ENCODE measurements at regions not wholly inside any gene's neighbourhood (a gene's known extent, or its start where the extent isn't known, plus 50 kb on each side); places are given as distances from the start of the nearest gene placed in this dataset.

- Histone ChIP-seq H3K4ac (replicated peaks; ENCODE audit: insufficient read length, low read depth, low read length) (no peak overlapping the region), H3K36me3 (ENCODE audit: control insufficient read depth in 2 of 4, insufficient read depth in 4 of 4, low read length in 3 of 4) (no peaks in the 10 kb centered on the region), H3K79me1 (ENCODE audit: low read depth, low read length) (no peaks in the 10 kb centered on the region), H2BK120ac (replicated peaks; ENCODE audit: low read depth, low read length) (no peak overlapping the region), H3K56ac (replicated peaks; ENCODE audit: insufficient read length, low read depth, low read length) (no peak overlapping the region), H4K8ac (ENCODE audit: extremely low read depth, insufficient read depth, low read length) (no peak overlapping the region), H3K4me1 (replicated peaks in 1 of 4; ENCODE audit: control insufficient read depth in 3 of 4, insufficient read depth in 4 of 4, low read length in 3 of 4) (no peaks in the 10 kb centered on the region), H3K27me3 (replicated peaks in 1 of 4; ENCODE audit: control insufficient read depth in 3 of 4, extremely low read depth in 1 of 4, insufficient read depth in 3 of 4, low read length in 3 of 4) (no peaks in the 10 kb centered on the region), H2AK5ac (ENCODE audit: low read depth, low read length) (no peak overlapping the region), H2BK12ac (ENCODE audit: low read depth, low read length) (no peak overlapping the region), H3K4me3 (ENCODE audit: extremely low read depth in 1 of 4, insufficient read depth in 2 of 4, low read depth in 3 of 4, low read length in 4 of 4) (no peak overlapping the region), H4K5ac (ENCODE audit: insufficient read length, low read depth, low read length) (no peak overlapping the region), H4K91ac (replicated peaks; ENCODE audit: insufficient read length, low read length) (no peak overlapping the region), H4K20me1 (replicated peaks in 1 of 2; ENCODE audit: control insufficient read depth in 1 of 2, insufficient read depth in 2 of 2, low read length in 2 of 2) (no peaks in the 10 kb centered on the region), H3K9ac (replicated peaks in 1 of 4; ENCODE audit: extremely low read depth in 1 of 4, low read depth in 3 of 4, low read length in 3 of 4) (no peak overlapping the region), H3K23ac (ENCODE audit: insufficient read length) (no peak overlapping the region), H2BK15ac (ENCODE audit: low read length) (no peak overlapping the region), H3K79me2 (ENCODE audit: control insufficient read depth in 1 of 2, insufficient read depth in 2 of 2, low read length in 2 of 2) (no peaks in the 10 kb centered on the region), H2AFZ (ENCODE audit: low read length) (no peak overlapping the region), H3K4me2 (ENCODE audit: insufficient read depth in 1 of 2, low read depth in 2 of 2, low read length in 2 of 2) (no peak overlapping the region), H3K27ac (ENCODE audit: low read depth, low read length) (no peak overlapping the region), H2BK5ac (ENCODE audit: low read depth, low read length) (no peak overlapping the region), H3K9me3 (ENCODE audit: insufficient read depth in 2 of 2, low read depth in 1 of 2, low read length in 1 of 2) (no peaks in the 10 kb centered on the region), H2BK20ac (ENCODE audit: low read length) (no peak overlapping the region), H3K14ac (ENCODE audit: insufficient read length) (no peak overlapping the region), H3K18ac (ENCODE audit: extremely low read depth, low read length) (no peak overlapping the region), H3K23me2 (ENCODE audit: low read depth, low read length) (no peaks in the 10 kb centered on the region)
- TF ChIP-seq CTBP2 (IDR thresholded peaks at IDR 0.05; ENCODE audit: borderline replicate concordance, insufficient read depth, insufficient read length, low read length) (no peak), KDM4A (IDR thresholded peaks at IDR 0.05; ENCODE audit: low read depth, low read length, severe bottlenecking) (no peak), POLR2AphosphoS5 (IDR thresholded peaks at IDR 0.05; ENCODE audit: low read depth, low read length) (no peak), CEBPB (IDR thresholded peaks at IDR 0.05; ENCODE audit: low read depth, low read length) (no peak), SP2 (IDR thresholded peaks at IDR 0.05; ENCODE audit: low read length) (no peak), ATF2 (IDR thresholded peaks at IDR 0.05; ENCODE audit: low read length) (no peak), ASH2L (IDR thresholded peaks at IDR 0.05; ENCODE audit: low read length) (no peak), RXRA (IDR thresholded peaks at IDR 0.05; ENCODE audit: insufficient read depth, low read depth, low read length) (no peak), EP300 (IDR thresholded peaks at IDR 0.05; ENCODE audit: borderline replicate concordance in 1 of 2, low read depth in 2 of 2, low read length in 2 of 2) (no peak), CHD1 (IDR thresholded peaks at IDR 0.05; ENCODE audit: low read depth, low read length) (no peak), RFX5 (IDR thresholded peaks at IDR 0.05; ENCODE audit: borderline replicate concordance, low read depth, low read length) (no peak), EGR1 (IDR thresholded peaks at IDR 0.05; ENCODE audit: borderline replicate concordance, low read depth, low read length) (no peak)
- FAIRE-seq, result no peak
- no peak for DNase-seq (ENCODE audit: low read depth in 1 of 2, low spot score in 2 of 2)
- POLR2A ChIA-PET (ENCODE audit: partially characterized antibody), result no interaction called here
- WGBS, 2 experiments (ENCODE audit: extremely low coverage in 1 of 2, insufficient coverage in 1 of 2, insufficient read length in 1 of 2, insufficient replicate concordance in 2 of 2, low coverage in 1 of 2, low lambda C conversion rate in 2 of 2, missing lambda C conversion rate in 1 of 2), result 89% methylated on average over 4 of the region's 4 CpGs; no CpG with 5 or more reads in 1 of the 2 experiments
- CTCF ChIA-PET (ENCODE audit: partially characterized antibody), result no interaction called here
Measured at GRCh38 chr11:80592546-80592945, 1151.7 kb upstream of the TENM4 start.

Data from H1 (cell line).